ENCODE measurements at regions not wholly inside any gene's neighbourhood (a gene's known extent, or its start where the extent isn't known, plus 50 kb on each side); places are given as distances from the start of the nearest gene placed in this dataset.

DNA sequence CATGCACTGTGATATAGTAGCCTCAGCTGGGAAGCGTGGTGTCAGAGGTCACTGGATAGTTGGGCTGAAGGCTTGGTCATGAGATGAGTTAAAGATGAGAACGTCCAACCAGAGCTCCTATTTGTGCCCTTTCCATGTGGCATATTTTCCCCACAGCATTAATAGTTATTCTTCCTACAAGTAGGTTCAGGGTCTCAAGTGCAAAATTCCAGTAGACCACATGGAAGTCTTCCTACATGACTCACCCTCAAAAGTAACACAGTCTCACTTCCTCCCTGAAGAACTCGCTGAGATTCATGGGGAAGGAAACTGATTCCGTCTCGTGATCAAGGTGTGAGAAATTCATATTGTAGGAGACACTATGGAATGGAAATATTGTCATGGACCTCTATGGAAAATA is 1212.5 kb upstream of the PRKX start:
- TF ChIP-seq, protein P1, sequence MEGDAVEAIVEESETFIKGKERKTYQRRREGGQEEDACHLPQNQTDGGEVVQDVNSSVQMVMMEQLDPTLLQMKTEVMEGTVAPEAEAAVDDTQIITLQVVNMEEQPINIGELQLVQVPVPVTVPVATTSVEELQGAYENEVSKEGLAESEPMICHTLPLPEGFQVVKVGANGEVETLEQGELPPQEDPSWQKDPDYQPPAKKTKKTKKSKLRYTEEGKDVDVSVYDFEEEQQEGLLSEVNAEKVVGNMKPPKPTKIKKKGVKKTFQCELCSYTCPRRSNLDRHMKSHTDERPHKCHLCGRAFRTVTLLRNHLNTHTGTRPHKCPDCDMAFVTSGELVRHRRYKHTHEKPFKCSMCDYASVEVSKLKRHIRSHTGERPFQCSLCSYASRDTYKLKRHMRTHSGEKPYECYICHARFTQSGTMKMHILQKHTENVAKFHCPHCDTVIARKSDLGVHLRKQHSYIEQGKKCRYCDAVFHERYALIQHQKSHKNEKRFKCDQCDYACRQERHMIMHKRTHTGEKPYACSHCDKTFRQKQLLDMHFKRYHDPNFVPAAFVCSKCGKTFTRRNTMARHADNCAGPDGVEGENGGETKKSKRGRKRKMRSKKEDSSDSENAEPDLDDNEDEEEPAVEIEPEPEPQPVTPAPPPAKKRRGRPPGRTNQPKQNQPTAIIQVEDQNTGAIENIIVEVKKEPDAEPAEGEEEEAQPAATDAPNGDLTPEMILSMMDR (IDR thresholded peaks at IDR 0.05), result no peak
- TF ChIP-seq POLR2A (IDR thresholded peaks at IDR 0.05), result no peak

All from lower leg skin (tissue), 3 donors.